Prostate gland (tissue), 2 donors: ENCODE measurements at regions not wholly inside any gene's neighbourhood (a gene's known extent, or its start where the extent isn't known, plus 50 kb on each side); places are given as distances from the start of the nearest gene placed in this dataset.

ENCODE experiments used
- DNase-seq: peaks from one replicate; pipeline ENCODE4 v3.0.0-alpha.2; 2019; ENCODE audit warnings: low spot score
- H3K27ac ChIP-seq, 2 donors: fragments of 200-600 bp; sonication (generic); 2 replicates each; pipeline ENCODE4 v1.5.1; 2017 to 2019
- H3K27me3 ChIP-seq: fragments of 200-600 bp; sonication (generic); replicated peaks from 2 replicates; pipeline ENCODE4 v1.5.1; 2019; ENCODE audit not compliant: insufficient read depth
- H3K36me3 ChIP-seq, 2 donors: fragments of 200-600 bp; sonication (generic); 1 replicate in 1 of 2; 2 replicates in 1 of 2; pipeline versions ENCODE4 v1.5.1 to v1.8.1; 2017 to 2019
- H3K4me1 ChIP-seq: fragments of 200-600 bp; sonication (generic); replicated peaks from 2 replicates; pipeline ENCODE4 v1.5.1; 2019
- H3K4me3 ChIP-seq, 2 donors: fragments of 200-600 bp; sonication (generic); 2 replicates each; pipeline ENCODE4 v1.5.1; 2017 to 2019
- H3K9me3 ChIP-seq: fragments of 200-600 bp; sonication (generic); 2 replicates; pipeline ENCODE4 v1.5.1; 2017
- POLR2A ChIP-seq: fragments of 450-650 bp; IDR thresholded peaks from one replicate; pipeline ENCODE4 v1.6.1; 2016; ENCODE audit warnings: antibody characterized with exemption, mild to moderate bottlenecking
- POLR2AphosphoS5 ChIP-seq: sonication (generic); formaldehyde crosslinking; IDR thresholded peaks from one replicate; pipeline ENCODE4 v1.6.1; 2017; ENCODE audit warnings: antibody characterized with exemption
- WGBS: methylation state at CpG from one replicate; pipeline ENCODE4 v1.1.5; 2018; 5-methylcytosine and 5-hydroxymethylcytosine counted together
- intact Hi-C: fragments of 100-400 bp; cut with DNase I; formaldehyde crosslinking; loops from one replicate; pipeline ENCODE4 v1.14.2; 2022
- TF ChIP-seq, protein P1 (sequence below), 4 experiments: fragments of 200-600 bp in 2 of 4; fragments of 450-650 bp in 2 of 4; sonication (generic) in 2 of 4; IDR thresholded peaks; 1 replicate in 3 of 4; 2 replicates in 1 of 4; pipeline ENCODE4 v1.5.1; 2016 to 2019; ENCODE audit warnings: antibody characterized with exemption in 4 of 4, mild to moderate bottlenecking in 2 of 4, moderate library complexity in 2 of 4

DNA sequence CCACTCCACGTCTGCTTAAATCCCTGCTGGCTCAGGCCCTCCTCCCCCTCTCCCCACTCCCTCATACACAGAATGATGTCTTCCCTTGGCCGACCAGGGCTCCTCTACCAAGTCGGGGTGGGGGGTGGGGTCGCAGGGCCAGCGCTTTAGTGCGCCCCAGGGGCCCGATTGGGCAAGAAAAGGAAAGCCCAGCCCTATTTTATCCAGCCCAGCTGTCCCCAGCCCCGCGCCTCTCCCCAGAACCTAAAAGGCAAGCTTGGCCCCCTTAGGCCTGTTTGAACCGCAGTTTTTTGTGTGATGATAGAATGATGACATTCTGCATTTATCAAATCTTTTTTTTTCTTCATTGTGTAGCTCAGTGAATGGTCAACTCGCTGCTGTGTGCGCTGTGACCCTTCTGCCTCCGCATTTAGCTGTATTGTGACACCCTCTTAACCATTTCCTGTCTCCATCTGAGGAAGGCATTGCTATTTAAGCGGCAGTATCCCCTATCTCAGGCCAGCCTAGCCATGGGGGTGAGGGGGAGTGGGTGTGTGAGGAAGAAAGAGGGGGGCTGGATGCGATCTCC lies 231.4 kb downstream of the HAUS1 start:
- H3K27me3 ChIP-seq: no peaks in the 10 kb centered on the region
- WGBS: 7% methylated on average over 15 of the region's 15 CpGs
- no peak for DNase-seq
- peak overlapping the region in 1 of 2 donors; percentile 58 for H3K27ac ChIP-seq
- intact Hi-C loops: loop anchor here (5.0 kb wide), 2 partner anchors 52 to 77 kb away; no protein-coding TSS in a partner anchor
- H3K4me3 ChIP-seq: peak overlapping the region; percentile 40
- H3K36me3 ChIP-seq: no peaks in the 10 kb centered on the region
- H3K9me3 ChIP-seq: no peaks in the 10 kb centered on the region
- H3K4me1 ChIP-seq: no peaks in the 10 kb centered on the region
- TF ChIP-seq POLR2AphosphoS5 (no peak), POLR2A (no peak)
- TF ChIP-seq, protein P1, sequence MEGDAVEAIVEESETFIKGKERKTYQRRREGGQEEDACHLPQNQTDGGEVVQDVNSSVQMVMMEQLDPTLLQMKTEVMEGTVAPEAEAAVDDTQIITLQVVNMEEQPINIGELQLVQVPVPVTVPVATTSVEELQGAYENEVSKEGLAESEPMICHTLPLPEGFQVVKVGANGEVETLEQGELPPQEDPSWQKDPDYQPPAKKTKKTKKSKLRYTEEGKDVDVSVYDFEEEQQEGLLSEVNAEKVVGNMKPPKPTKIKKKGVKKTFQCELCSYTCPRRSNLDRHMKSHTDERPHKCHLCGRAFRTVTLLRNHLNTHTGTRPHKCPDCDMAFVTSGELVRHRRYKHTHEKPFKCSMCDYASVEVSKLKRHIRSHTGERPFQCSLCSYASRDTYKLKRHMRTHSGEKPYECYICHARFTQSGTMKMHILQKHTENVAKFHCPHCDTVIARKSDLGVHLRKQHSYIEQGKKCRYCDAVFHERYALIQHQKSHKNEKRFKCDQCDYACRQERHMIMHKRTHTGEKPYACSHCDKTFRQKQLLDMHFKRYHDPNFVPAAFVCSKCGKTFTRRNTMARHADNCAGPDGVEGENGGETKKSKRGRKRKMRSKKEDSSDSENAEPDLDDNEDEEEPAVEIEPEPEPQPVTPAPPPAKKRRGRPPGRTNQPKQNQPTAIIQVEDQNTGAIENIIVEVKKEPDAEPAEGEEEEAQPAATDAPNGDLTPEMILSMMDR (IDR thresholded peaks at IDR 0.05): no peak

DNA sequence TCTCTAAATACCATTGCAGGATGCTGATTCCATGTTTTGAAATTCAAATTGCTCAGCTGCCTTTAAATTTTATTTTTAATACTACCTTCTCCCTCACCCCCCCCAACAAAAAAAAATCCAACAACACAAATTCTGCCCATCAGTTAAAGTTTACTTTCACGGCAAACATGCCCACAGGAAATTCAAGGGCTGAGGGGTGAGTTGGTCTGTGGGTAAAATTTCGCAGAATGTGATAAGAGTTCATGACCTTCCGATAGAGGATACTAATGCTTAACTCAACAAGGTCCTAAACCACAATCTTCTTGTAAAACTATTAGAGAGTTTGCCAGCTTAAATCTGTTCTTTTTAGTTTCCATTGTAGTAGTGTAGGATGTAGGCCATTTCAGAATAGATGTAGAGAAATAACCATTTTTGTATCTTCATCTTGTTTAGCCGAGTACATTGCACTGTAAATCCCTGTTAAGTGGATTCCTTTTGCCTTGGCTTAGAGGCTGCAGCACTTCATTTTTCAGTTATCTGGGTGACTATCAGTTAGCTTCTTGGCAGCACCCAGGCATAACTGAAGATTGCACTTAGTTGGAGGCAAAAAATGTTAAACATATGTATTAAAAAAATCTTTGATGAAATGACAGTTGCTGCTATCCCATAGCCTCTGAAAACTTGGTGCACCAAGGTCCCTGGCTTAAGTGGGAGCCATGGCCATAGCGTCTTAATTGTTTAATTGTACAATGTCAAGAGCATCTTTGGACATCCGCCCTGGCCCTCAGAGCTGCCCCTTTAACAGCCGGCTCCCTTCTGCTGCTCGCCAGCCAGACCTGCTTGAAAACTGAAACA lies 232.3 kb downstream of the HAUS1 start:
- intact Hi-C loops: loop anchor here (5.0 kb wide), 2 partner anchors 51 to 76 kb away; no protein-coding TSS in a partner anchor

DNA sequence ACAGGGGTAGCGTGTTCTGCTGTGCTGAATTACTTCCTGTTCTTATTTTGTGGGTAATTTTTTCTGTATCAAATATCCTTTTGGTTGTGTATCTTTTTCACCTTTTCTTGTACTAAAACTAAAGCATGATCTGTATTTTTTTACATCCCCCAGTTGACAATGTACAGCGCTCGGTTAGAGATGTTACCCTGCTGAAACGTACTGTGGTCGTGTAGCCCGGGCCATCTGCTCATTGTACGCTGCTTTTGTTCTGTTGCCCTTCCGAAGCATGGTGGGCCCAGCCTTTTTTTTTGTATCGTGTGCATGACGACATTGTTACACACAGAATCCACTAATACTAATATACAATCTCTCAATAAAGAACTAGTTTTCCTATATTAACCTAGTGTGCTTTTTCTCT lies 233.1 kb downstream of the HAUS1 start:
- no peaks in the 10 kb centered on the region for H3K4me1 ChIP-seq
- no peaks in the 10 kb centered on the region for H3K36me3 ChIP-seq
- WGBS: 37% methylated on average over 10 of the region's 10 CpGs
- no peaks in the 10 kb centered on the region for H3K27me3 ChIP-seq
- H3K9me3 ChIP-seq: no peaks in the 10 kb centered on the region
- TF ChIP-seq, protein P1 (IDR thresholded peaks at IDR 0.05): no peak
- TF ChIP-seq POLR2AphosphoS5 (no peak), POLR2A (no peak)
- intact Hi-C loops: loop anchor here (5.0 kb wide), 2 partner anchors 50 to 75 kb away; no protein-coding TSS in a partner anchor
- no peak overlapping the region for H3K4me3 ChIP-seq
- H3K27ac ChIP-seq: no peak overlapping the region
- no peak for DNase-seq

More for the DNA sequence above, 232.3 kb downstream of the HAUS1 start:
- H3K4me3 ChIP-seq: no peak overlapping the region
- H3K9me3 ChIP-seq: no peaks in the 10 kb centered on the region
- no peaks in the 10 kb centered on the region for H3K27me3 ChIP-seq
- no peaks in the 10 kb centered on the region for H3K36me3 ChIP-seq
- H3K4me1 ChIP-seq: no peaks in the 10 kb centered on the region
- H3K27ac ChIP-seq: no peak overlapping the region
- WGBS: 29% methylated on average over 8 of the region's 8 CpGs
- TF ChIP-seq POLR2AphosphoS5 (no peak), POLR2A (no peak)
- TF ChIP-seq, protein P1 (IDR thresholded peaks at IDR 0.05): no peak
- no peak for DNase-seq

DNA sequence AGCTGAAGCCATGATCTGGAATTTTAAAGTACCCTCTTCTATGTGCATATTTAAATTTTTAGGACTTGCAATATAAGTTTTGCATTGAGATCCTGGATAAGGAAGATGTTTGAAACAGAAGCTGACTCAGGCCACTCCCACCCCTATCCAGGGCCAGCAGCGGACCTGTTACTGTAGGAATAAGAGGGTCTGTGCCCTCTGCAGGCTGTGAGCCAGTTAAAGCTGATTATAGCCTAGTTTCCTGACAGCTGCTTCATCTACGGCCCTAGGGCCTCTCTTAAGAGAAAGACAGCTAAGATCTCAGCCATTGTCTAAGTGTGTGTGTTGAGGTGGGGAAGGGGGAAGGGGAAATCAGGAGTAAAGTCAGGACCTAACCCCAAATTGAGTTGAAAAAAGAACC lies 234.0 kb downstream of the HAUS1 start:
- H3K27ac ChIP-seq: no peak overlapping the region
- WGBS: 52% methylated on average over 2 of the region's 2 CpGs
- intact Hi-C loops: loop anchor here (5.0 kb wide), 2 partner anchors 49 to 74 kb away; no protein-coding TSS in a partner anchor
- H3K36me3 ChIP-seq: no peaks in the 10 kb centered on the region
- no peak overlapping the region for H3K4me3 ChIP-seq
- H3K9me3 ChIP-seq: no peaks in the 10 kb centered on the region
- TF ChIP-seq POLR2AphosphoS5 (no peak), POLR2A (no peak)
- TF ChIP-seq, protein P1 (IDR thresholded peaks at IDR 0.05): no peak
- no peaks in the 10 kb centered on the region for H3K27me3 ChIP-seq
- no peaks in the 10 kb centered on the region for H3K4me1 ChIP-seq
- no peak for DNase-seq
